Stimulated activated CD4-positive, alpha-beta T cell treated with anti-CD3 and anti-CD28 coated beads, Interleukin-1b, Interleukin-23, amount 100 ng/mL, for 24 hours (primary cell): ENCODE measurements at regions not wholly inside any gene's neighbourhood (a gene's known extent, or its start where the extent isn't known, plus 50 kb on each side); places are given as distances from the start of the nearest gene placed in this dataset.

Experiments used
- DNase-seq, 4 experiments: peaks; one replicate each; pipeline ENCODE4 v3.0.0-alpha.2; 2020; ENCODE audit warnings: low read depth in 4 of 4, low spot score in 1 of 4

- no peak for DNase-seq
Measured at GRCh38 chr7:52285689-52286088, 749.7 kb upstream of the POM121L12 start.

DNA sequence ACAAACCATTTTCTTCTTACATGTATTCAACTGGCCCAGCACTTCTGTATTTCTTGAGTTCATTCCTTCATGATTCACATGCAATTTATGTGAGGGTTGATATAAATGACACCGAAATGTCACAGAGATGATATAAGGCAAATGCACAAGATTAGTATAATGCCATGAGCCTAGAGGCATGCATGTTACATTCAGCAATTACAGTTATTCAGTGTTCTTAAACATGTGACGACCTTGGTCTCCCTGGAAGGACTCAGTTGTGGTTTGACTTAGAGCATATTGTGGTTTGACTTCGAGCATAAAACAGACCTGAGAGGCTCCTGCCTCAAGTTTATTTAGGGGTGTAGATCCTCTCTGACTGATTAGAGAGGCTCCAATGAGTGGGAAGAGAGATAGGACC, 752.1 kb upstream of the POM121L12 start:
- DNase-seq, result no peak

GRCh38 chr7:52273685-52274610, 761.5 kb upstream of the POM121L12 start:
- DNase-seq, result no peak

DNA sequence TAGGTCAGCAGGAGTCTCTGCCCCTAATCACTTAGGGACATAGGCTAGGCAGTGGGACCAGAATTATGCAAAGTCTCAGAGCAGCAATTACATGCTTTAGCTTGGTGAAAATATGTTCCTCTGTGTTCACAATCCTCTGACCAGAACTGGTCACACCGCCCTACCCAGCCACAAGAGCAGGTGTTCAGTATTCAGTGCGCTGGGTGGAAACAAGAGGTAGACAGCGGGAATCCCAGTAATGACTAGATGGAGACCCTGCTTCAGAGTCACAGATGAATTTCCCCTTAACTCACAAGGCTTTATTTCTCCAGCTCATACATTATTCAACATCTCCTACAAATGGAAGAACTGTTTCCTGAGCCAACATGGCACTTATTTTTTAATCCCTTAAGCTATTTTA, 763.7 kb upstream of the POM121L12 start:
- DNase-seq, result no peak

DNA sequence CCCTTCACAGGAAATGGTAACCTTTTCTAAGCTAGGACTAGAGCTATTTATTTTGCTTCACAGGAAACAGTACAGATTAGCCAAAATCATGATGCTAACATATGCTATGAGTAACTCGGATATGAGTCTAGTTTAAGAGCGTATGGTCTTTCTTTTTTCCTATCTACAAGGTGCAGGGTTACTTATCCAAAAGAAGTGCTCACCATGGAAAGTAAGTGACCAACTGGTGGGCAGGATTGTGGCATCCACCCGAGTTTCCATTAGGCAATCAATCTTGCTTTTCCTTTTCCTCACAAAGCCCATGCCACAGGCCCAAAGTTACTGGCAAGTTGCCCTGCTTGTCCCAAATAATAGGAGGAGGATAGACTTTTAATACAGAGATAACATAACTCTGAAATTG, 765.1 kb upstream of the POM121L12 start:
- no peak for DNase-seq

DNA sequence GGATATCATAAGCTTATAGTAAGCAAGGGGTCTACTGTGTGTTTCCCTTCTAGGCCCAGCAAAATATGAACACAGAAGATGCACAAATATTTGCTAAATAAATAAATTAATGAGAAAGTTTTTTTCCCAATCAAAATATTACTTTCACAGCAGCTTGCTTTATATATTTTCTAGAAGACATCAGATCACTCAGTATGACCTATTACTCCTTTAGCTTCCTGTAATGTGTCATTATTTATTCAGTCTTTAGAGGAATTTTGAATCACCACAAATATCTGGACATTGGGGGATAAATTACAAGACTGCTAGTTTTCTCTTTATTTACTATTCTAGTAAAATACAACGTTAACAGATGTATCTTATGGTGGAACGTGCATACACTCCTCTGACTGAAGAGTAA, 765.8 kb upstream of the POM121L12 start:
- no peak for DNase-seq

GRCh38 chr7:52261057-52261456, 774.4 kb upstream of the POM121L12 start:
- no peak for DNase-seq

DNA sequence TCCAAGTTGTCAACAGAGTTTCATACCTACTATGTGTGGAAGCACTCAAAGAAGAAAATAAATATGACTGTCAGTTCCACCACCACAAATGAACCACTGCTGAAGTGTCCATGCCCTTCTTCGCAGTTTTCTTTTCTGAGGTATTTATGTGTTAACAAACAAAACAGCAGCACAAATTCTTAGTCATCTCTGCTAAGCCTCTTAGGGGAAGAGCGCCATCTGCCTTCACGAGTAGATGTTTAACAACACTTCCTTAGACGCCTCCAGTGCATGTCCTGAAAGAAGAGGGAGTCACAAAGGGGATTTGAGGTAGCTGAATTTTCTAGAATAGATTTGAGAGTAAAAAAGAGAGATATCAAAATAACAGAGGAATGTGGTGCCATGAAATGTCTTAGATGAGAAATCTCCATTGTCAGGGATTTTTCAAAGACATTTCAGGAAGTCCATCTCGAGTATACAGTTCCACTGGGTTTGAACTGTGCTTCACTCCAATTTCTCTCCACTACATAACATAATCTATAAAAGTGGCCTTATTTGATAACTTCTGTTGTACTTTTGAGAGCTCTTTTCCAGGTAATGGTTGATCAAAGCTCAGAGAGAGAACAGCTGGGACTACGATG, 775.3 kb upstream of the POM121L12 start:
- no peak for DNase-seq

DNA sequence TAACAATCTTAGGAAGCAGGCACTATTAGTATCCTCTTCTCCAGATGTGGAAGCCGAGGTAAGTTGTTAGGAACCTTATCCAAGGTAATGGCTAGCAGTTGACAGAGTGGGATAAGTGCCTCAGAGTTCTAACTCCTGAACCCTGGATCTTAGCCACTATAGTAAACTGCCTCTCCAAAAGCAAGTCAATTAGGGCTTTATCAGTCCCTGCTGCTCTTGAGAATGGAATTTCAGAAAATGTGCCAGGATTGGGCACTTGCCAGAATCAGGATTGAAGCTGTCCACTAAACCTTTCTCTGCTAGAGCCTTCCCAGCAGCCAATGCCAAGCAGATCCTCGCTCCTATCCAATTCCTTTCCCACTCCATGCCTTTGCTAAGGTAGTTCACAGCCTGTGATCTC, 777.5 kb upstream of the POM121L12 start:
- no peak for DNase-seq

GRCh38 chr7:52254396-52255010, 780.9 kb upstream of the POM121L12 start:
- no peak for DNase-seq

- no peak for DNase-seq
Measured at GRCh38 chr7:52253953-52254352, 781.5 kb upstream of the POM121L12 start.

DNA sequence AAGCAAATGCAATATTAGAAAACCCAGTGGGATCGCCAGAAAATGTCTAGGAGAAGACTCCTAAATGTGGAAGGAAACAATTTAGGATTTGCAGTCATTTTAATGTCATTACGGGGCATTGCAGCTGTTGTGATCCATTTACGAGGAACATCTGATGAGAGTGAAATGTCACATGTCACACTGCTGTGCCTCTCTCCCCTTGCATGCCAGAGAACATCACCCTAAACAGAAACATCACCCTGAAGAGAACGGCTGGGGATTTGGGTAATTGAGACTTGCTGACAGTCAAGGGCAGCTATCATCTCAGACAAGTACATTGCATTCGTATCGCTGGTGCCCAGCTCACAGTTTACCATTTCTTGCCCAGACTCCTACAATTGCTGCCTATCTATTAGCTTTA, 785.7 kb upstream of the POM121L12 start:
- DNase-seq, result no peak

DNA sequence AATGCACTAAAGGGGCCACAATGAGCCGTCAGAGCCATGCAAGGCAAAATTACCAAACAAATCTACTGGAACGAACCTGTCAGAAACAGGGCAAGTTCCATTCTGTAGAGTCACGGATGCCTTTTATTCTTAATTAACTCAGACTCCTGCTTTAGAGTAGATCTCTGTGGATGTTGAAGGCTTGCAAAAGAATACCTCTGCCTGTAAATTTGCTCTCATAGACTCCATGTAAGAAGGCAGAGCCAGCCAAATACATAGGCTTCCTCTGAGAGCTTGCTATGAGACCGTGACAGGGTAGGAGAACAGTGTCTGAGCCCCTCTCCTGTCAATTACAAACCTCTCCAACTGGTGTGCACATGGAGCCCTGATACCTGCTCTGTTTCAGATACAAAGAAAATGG, 787.9 kb upstream of the POM121L12 start:
- no peak for DNase-seq

- DNase-seq, result no peak
Measured at GRCh38 chr7:52243685-52244084, 791.7 kb upstream of the POM121L12 start.

DNA sequence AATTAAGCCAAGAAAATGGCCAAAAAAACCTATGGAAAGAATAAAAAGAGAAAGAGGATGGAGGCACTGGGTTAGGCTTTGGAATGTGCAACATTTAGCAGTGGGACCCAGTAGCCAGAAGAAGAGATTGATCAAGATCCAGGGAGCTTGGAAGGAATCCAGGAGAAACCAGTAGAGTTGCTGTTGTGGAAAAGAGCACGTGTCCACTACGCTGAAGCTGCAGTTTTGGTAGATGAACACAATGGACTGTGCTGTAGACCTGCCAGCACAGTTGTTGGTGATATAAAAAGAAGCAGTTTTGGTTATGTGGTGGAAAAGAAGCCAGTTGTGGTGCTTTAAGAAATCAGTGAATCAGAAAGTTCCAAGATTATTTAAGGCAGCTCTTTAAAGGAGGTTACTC, 802.2 kb upstream of the POM121L12 start:
- DNase-seq, result no peak

DNA sequence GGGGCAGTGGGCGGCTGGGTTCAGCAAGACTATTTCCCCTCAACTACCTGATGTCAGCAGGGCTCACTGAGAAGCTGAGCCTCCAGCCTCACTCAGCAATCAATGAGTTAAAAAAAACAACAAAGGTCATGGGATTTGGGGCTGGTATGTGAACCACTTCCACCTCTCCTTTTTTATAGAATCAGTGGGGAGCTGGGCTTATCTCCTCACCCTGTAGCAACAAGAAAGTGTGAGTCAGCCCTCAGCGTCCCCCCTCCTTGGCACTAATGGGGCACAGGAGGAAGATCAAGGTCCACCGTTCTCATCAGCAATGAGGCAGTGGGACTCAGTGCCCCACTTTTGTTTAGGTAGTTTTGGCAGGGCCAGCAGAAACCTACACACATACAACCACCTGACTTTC, 823.5 kb upstream of the POM121L12 start:
- DNase-seq, result no peak

GRCh38 chr7:52209614-52210013, 825.8 kb upstream of the POM121L12 start:
- no peak for DNase-seq

DNA sequence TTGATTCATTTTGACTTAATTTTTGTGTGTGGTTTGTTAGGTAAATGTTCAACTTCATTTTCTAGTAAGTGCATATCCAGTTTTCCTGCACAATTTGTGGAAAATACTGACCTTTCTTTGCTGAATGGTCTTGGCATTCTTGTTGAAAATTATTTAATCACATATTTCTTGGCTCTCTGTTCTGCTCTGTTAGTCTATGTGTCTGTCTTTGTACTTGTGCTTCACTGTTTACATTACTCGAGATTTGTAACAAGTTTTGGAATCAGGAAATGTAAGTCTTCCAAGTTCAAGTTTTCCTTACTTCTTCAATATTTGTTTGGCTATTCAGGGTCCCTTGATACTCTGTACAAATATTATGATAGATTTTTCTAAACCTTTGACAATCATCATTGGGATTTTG, 838.2 kb upstream of the POM121L12 start:
- no peak for DNase-seq

DNA sequence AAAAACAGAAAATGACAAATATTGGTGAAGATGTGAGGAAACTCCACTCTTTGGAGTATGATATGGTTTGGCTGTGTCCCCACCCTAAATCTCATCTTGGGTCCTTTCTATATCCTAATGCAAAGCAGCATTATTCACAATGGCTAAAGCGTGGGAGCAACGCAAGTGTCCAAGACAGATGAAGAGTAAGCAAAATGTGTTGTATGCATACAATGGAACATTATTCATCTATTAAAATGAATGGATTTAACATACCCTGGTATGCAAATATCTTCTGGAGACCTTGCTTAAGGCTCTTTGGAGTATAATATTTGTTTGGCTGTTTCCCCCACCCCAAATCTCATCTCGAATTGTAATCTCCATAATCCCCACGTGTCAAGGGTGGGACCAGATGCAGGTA, 839.8 kb upstream of the POM121L12 start:
- no peak for DNase-seq

GRCh38 chr7:52189153-52189778, 846.2 kb upstream of the POM121L12 start:
- DNase-seq, result no peak

- DNase-seq, result no peak
Measured at GRCh38 chr7:52184006-52184703, 851.3 kb upstream of the POM121L12 start.
